Activated CD4-positive, alpha-beta memory T cell treated with anti-CD3 and anti-CD28 coated beads for 36 hours (primary cell): ENCODE measurements at regions not wholly inside any gene's neighbourhood (a gene's known extent, or its start where the extent isn't known, plus 50 kb on each side); places are given as distances from the start of the nearest gene placed in this dataset.

ENCODE experiments used
- CTCF ChIA-PET: fragments of 350-600 bp; sonication (Branson Sonifier 250); formaldehyde crosslinking; loops from one replicate; lab custom pipeline; 2021; ENCODE audit warnings: antibody characterized with exemption, inconsistent platforms; lab: Charles Lee
- POLR2A ChIA-PET: fragments of 350-600 bp; sonication (Branson Sonifier 250); formaldehyde crosslinking; loops from one replicate; lab custom pipeline; 2021; ENCODE audit warnings: antibody characterized with exemption; lab: Charles Lee
- DNase-seq: peaks from one replicate; pipeline ENCODE4 v3.0.0-alpha.2; 2020
- H3K27ac Mint-ChIP-seq: one replicate; pipeline ENCODE4 v1.8.0; 2021; ENCODE audit warnings: mixed read lengths
- H3K27me3 Mint-ChIP-seq: one replicate; pipeline ENCODE4 v1.8.0; 2021; ENCODE audit warnings: mixed read lengths
- H3K36me3 Mint-ChIP-seq: one replicate; pipeline ENCODE4 v1.8.0; 2021; ENCODE audit warnings: mixed read lengths
- H3K4me1 Mint-ChIP-seq: one replicate; pipeline ENCODE4 v1.8.0; 2021; ENCODE audit warnings: low read depth, mixed read lengths
- H3K4me3 Mint-ChIP-seq: one replicate; pipeline ENCODE4 v1.8.0; 2021; ENCODE audit warnings: mild to moderate bottlenecking, mixed read lengths
- H3K9me3 Mint-ChIP-seq: one replicate; pipeline ENCODE4 v1.8.0; 2021; ENCODE audit warnings: mixed read lengths
- intact Hi-C: fragments of 100-400 bp; cut with micrococcal nuclease; formaldehyde crosslinking; loops from one replicate; pipeline ENCODE4 v1.15.1; 2023

GRCh38 chr3:127455541-127456450, 134.7 kb downstream of the TPRA1 start:
- intact Hi-C loops: loop anchor here (1.0 to 5.0 kb wide), 4 partner anchors 27 to 776 kb away; partner anchors contain the start of gene PLXNA1

DNA sequence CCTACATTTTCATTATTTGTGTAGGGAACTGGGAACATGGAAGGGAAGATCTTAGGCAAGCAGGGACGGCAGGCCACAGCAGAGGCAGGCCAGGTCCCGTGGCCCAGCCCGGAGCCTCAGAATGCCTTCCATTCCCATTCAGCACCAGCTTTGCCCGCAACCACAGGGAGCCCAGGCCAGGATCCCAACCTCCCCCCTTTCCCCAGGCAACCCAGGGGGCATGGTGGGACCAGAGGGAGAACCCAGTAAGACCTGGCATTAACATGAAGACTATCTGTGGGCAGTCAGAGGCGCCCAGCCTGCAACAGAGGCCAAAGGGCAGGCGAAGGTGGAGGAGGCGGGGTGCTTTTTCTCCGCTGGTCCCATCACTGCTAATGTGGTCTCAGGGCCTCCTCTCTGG, 135.6 kb downstream of the TPRA1 start:
- Mint-ChIP-seq H3K27ac (no peak overlapping the region), H3K9me3 (no peaks in the 10 kb centered on the region), H3K4me3 (no peak overlapping the region), H3K36me3 (no peaks in the 10 kb centered on the region), H3K27me3 (peaks cover 64% of the 10 kb centered on the region), H3K4me1 (peaks cover 16% of the 10 kb centered on the region)
- intact Hi-C loops: loop anchor here (1.0 to 5.0 kb wide), 3 partner anchors 473 to 776 kb away; partner anchors contain the start of gene PLXNA1
- POLR2A ChIA-PET: no interaction called here
- DNase-seq: no peak
- CTCF ChIA-PET: interaction anchor here (1.0 to 1.5 kb wide), 16 partner anchors 12 to 932 kb away, joined by 3 to 11 read pairs (median 4); partner anchors contain the start of gene PLXNA1

More at GRCh38 chr3:127455541-127456450, 134.7 kb downstream of the TPRA1 start:
- Mint-ChIP-seq H3K9me3 (no peaks in the 10 kb centered on the region), H3K36me3 (no peaks in the 10 kb centered on the region), H3K4me1 (peaks cover 16% of the 10 kb centered on the region), H3K27me3 (peaks cover 62% of the 10 kb centered on the region), H3K4me3 (no peak overlapping the region), H3K27ac (no peak overlapping the region)
- CTCF ChIA-PET: interaction anchor here (0.6 to 1.5 kb wide), 25 partner anchors 8 to 933 kb away, joined by 3 to 11 read pairs (median 4); partner anchors contain the start of gene PLXNA1
- DNase-seq: peak; percentile 75
- POLR2A ChIA-PET: no interaction called here

GRCh38 chr3:127454051-127454450, 136.5 kb downstream of the TPRA1 start:
- CTCF ChIA-PET: interaction anchor here (1.2 kb wide), 1 partner anchor 931 kb away, joined by 3 read pairs; no protein-coding TSS in a partner anchor
- intact Hi-C loops: no loop called here
- H3K27me3 Mint-ChIP-seq: peaks cover 58% of the 10 kb centered on the region
- no peak overlapping the region for H3K4me3 Mint-ChIP-seq
- H3K4me1 Mint-ChIP-seq: peaks cover 16% of the 10 kb centered on the region
- H3K27ac Mint-ChIP-seq: no peak overlapping the region
- H3K9me3 Mint-ChIP-seq: no peaks in the 10 kb centered on the region
- peak; percentile 3 for DNase-seq
- H3K36me3 Mint-ChIP-seq: no peaks in the 10 kb centered on the region
- POLR2A ChIA-PET: no interaction called here

DNA sequence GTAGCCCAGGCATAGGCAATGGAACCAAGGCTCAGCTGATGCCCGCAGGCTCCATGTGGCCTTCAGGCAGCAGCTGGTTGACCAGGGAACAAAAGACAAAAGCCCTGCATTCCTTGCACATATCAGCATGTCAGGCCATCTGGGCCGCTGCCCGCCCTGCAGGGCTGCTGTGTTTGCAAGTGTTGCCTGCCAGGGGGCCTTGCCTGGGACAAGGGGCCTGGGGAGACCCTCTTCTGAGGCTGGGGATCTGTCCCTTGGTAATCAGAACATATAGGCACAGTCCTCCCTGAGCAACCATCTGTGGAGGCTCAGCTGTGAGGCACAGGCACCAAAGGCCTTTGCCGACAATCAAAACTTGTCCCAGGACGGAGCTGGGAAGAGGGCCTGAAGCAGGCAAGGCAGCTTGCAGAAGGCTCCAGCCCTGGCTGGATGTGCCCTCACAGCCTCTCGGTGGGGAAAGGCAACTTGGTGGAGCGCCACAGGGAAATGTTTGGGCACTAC, 138.2 kb downstream of the TPRA1 start:
- CTCF ChIA-PET: interaction anchor here (0.6 to 1.2 kb wide), 4 partner anchors 10 to 773 kb away, joined by 3 read pairs; no protein-coding TSS in a partner anchor
- Mint-ChIP-seq H3K9me3 (no peaks in the 10 kb centered on the region), H3K4me1 (peaks cover 16% of the 10 kb centered on the region), H3K27ac (no peak overlapping the region), H3K36me3 (no peaks in the 10 kb centered on the region), H3K27me3 (peaks cover 46% of the 10 kb centered on the region), H3K4me3 (no peak overlapping the region)
- DNase-seq: peak; percentile 3
- POLR2A ChIA-PET: no interaction called here
- intact Hi-C loops: no loop called here

DNA sequence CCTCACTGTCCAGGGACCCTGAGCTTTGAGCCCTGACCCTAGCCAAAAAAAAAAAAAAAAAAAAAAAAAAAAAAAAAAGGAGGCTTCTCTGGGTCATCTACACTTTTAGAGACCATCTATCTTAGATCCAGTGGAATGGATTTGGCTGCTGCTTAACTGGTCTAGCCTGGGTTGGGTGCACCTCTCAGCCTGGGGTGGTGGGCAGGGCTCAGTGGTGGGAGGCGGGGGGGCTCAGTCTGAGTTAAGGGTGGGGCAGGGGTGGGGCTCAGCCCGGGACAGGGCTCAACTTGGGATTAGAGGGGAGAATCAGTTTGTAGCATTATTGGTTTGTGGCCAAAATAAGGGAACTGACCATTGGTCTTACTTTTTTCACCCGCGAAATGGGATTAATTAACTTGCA, 139.2 kb downstream of the TPRA1 start:
- no peaks in the 10 kb centered on the region for H3K9me3 Mint-ChIP-seq
- no peaks in the 10 kb centered on the region for H3K36me3 Mint-ChIP-seq
- ChIA-PET POLR2A (no interaction called here), CTCF (interaction anchor here (1.1 kb wide), 1 partner anchor 9 kb away, joined by 3 read pairs; no protein-coding TSS in a partner anchor)
- no peak for DNase-seq
- no peak overlapping the region for H3K27ac Mint-ChIP-seq
- intact Hi-C loops: no loop called here
- H3K4me1 Mint-ChIP-seq: peaks cover 12% of the 10 kb centered on the region
- H3K4me3 Mint-ChIP-seq: no peak overlapping the region
- H3K27me3 Mint-ChIP-seq: peaks cover 38% of the 10 kb centered on the region

- DNase-seq: no peak
- Mint-ChIP-seq H3K27ac (no peak overlapping the region), H3K36me3 (no peaks in the 10 kb centered on the region), H3K4me1 (peaks cover 6% of the 10 kb centered on the region), H3K9me3 (no peaks in the 10 kb centered on the region), H3K27me3 (peaks cover 32% of the 10 kb centered on the region), H3K4me3 (no peak overlapping the region)
- CTCF ChIA-PET: interaction anchor here (0.9 kb wide), 1 partner anchor 771 kb away, joined by 3 read pairs; no protein-coding TSS in a partner anchor
- POLR2A ChIA-PET: no interaction called here
- intact Hi-C loops: no loop called here
Measured at GRCh38 chr3:127450331-127450730, 140.2 kb downstream of the TPRA1 start.

GRCh38 chr3:127449486-127450212, 140.9 kb downstream of the TPRA1 start:
- Mint-ChIP-seq H3K9me3 (no peaks in the 10 kb centered on the region), H3K27ac (no peak overlapping the region), H3K4me3 (no peak overlapping the region), H3K27me3 (peaks cover 27% of the 10 kb centered on the region), H3K4me1 (no peaks in the 10 kb centered on the region), H3K36me3 (no peaks in the 10 kb centered on the region)
- intact Hi-C loops: no loop called here
- ChIA-PET CTCF (interaction anchor here (0.9 kb wide), 1 partner anchor 770 kb away, joined by 3 read pairs; no protein-coding TSS in a partner anchor), POLR2A (no interaction called here)
- no peak for DNase-seq

DNA sequence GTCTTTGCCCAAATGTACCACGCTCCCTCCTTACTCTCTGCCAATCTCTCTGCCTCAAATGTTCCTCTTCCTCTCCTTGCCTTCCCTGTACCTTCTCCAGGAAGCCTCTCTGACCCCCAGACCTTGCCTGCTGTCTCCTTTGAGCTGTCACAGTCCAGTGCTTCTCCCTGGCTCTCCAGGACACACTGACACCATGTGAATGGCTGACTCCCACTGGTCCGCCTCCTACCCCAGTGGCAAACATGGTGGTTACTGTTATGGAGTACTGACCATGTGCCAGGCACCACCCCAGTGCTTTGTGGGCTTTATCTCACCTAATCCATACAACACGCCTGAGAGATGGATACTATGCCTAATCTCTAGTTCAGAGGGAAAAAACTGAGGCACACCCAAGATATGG, 141.9 kb downstream of the TPRA1 start:
- POLR2A ChIA-PET: no interaction called here
- no peak for DNase-seq
- Mint-ChIP-seq H3K27ac (no peak overlapping the region), H3K9me3 (no peaks in the 10 kb centered on the region), H3K4me1 (no peaks in the 10 kb centered on the region), H3K27me3 (peaks cover 22% of the 10 kb centered on the region), H3K36me3 (no peaks in the 10 kb centered on the region), H3K4me3 (no peak overlapping the region)
- intact Hi-C loops: no loop called here
- CTCF ChIA-PET: interaction anchor here (0.8 to 1.5 kb wide), 2 partner anchors 11 to 99 kb away, joined by 3 to 6 read pairs; no protein-coding TSS in a partner anchor

GRCh38 chr3:127448161-127448561, 142.4 kb downstream of the TPRA1 start:
- ChIA-PET CTCF (interaction anchor here (0.8 to 1.5 kb wide), 3 partner anchors 8 to 100 kb away, joined by 3 to 6 read pairs (median 5); no protein-coding TSS in a partner anchor), POLR2A (no interaction called here)
- intact Hi-C loops: no loop called here
- DNase-seq: no peak
- Mint-ChIP-seq H3K4me3 (no peak overlapping the region), H3K36me3 (no peaks in the 10 kb centered on the region), H3K27me3 (peaks cover 17% of the 10 kb centered on the region), H3K4me1 (no peaks in the 10 kb centered on the region), H3K27ac (no peak overlapping the region), H3K9me3 (no peaks in the 10 kb centered on the region)

DNA sequence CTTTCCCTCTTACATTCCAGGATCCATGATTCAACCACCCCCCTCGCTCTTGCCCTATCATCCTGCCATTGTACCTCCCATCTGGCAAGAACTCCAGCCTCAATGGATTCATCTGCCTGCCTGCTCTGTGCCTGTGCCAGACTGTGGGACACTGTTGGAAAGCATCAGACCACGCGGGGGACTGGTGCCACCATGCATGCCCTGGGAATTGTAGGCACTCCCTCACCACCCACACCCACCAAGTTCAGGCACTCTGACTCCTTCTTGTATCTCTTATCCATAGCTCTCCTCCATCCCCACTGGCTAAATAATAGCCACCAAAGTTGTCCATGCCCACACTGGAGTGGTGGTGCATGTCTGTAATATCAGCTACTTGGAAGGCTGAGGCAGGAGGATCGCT, 143.8 kb downstream of the TPRA1 start:
- Mint-ChIP-seq H3K4me3 (no peak overlapping the region), H3K27me3 (peaks cover 8% of the 10 kb centered on the region), H3K4me1 (no peaks in the 10 kb centered on the region), H3K9me3 (no peaks in the 10 kb centered on the region), H3K27ac (no peak overlapping the region), H3K36me3 (no peaks in the 10 kb centered on the region)
- intact Hi-C loops: no loop called here
- DNase-seq: no peak
- CTCF ChIA-PET: interaction anchor here (1.4 kb wide), 1 partner anchor 9 kb away, joined by 5 read pairs; no protein-coding TSS in a partner anchor
- POLR2A ChIA-PET: no interaction called here

GRCh38 chr3:127445581-127446343, 144.8 kb downstream of the TPRA1 start:
- H3K27me3 Mint-ChIP-seq: peaks cover 8% of the 10 kb centered on the region

More at GRCh38 chr3:127445581-127446343, 144.8 kb downstream of the TPRA1 start:
- ChIA-PET POLR2A (no interaction called here), CTCF (no interaction called here)
- DNase-seq: no peak
- H3K9me3 Mint-ChIP-seq: no peaks in the 10 kb centered on the region
- intact Hi-C loops: no loop called here
- no peak overlapping the region for H3K4me3 Mint-ChIP-seq
- H3K27ac Mint-ChIP-seq: no peak overlapping the region
- H3K36me3 Mint-ChIP-seq: no peaks in the 10 kb centered on the region
- no peaks in the 10 kb centered on the region for H3K4me1 Mint-ChIP-seq
